HTR-8/SVneo (cell line): ENCODE measurements at regions not wholly inside any gene's neighbourhood (a gene's known extent, or its start where the extent isn't known, plus 50 kb on each side); places are given as distances from the start of the nearest gene placed in this dataset.

Experiments
- DNase-seq: peaks from one replicate; pipeline ENCODE4 v3.0.0; 2011; ENCODE audit warnings: low spot score, mixed read lengths; ENCODE audit not compliant: insufficient read length
- FAIRE-seq: peaks from 2 replicates; lab custom pipeline; 2011; peaks lifted over from hg19 to GRCh38; lab: Jason Lieb, UNC

DNA sequence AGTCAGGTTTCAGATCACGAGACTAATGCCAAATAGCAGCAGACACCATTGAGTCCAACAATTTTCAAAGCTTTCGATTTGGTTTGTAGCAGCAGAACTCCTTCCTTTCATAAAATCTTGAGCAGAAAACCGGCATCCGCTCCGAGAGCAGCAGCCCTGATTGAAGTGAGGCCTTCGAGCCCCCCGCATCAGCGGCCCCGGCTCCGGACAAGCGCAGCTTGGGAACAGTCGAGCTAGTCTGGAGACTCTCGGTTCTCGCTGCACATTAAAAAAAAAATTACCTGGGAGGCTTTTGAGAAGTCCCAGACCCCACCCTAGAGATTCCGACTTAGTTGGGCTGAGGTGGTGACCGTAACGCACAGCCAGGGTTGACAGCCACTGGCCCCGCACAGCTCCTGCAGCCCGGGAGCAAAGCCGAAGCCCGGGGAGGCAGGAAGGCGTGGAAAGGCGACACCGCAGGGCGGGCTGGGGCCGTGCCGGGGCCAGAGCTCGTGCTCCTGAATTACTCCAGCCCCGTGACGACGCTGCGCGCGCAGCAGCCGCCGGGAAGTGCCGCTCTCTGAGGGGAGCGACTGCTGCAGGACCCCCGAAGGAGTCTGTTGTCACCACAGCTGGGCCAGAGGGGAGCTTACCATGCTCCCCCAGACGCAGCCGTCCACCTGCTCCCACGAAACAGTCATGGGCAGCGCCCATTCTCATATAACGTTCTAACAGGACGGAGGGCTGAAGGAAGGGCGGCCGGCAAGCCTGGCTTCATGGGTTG lies 57.8 kb downstream of the SPATA19 start:
- no peak for FAIRE-seq

DNA sequence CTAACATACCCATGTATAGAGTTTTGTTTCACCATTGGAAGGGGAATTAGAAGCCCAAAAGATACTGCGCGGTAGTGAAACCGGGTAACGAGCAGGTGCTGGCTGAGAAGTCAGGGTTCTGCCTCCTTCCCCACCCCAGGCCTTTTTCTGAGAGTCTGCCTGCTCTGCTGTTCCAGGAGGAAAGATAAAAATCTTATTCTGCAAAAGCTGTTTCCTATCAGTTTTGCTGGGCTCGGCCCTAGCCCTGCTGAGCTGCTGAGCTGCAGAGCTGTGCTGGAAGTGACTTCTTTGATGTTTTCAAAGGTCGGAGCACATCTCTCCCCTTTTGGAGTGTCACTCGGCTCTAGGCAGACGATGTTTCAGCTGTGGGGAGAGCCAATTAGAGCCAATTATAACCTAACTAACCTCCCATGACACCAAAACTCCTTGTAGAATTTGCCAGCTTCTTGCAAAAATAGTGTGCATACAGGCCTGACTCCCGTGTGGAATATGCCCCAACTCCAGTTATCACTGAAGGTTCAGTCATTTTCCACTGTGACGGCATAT lies 59.4 kb downstream of the SPATA19 start:
- FAIRE-seq, result no peak
- DNase-seq, result no peak

More for the DNA sequence above, 57.8 kb downstream of the SPATA19 start:
- no peak for DNase-seq

DNA sequence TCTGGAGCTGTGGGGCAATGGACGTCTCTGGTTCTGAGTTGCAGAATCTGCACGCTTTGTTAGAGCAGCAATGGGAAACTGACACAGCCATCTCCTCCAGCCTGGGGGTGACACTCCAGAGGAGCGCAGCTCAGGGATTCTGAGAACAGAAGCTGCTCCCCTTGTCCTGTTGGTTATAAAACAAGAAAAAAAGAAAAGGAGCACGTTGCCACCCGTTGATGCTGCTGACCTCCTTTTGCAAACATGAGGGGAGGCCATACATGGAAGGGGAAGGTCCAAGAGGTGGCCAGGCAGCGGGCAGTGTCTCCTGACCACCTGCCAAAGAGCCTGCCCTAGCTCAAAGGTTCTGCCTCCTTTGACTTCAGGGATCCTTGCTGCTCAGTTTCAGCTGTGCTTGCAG lies 61.0 kb downstream of the SPATA19 start:
- FAIRE-seq, result no peak
- DNase-seq, result no peak

DNA sequence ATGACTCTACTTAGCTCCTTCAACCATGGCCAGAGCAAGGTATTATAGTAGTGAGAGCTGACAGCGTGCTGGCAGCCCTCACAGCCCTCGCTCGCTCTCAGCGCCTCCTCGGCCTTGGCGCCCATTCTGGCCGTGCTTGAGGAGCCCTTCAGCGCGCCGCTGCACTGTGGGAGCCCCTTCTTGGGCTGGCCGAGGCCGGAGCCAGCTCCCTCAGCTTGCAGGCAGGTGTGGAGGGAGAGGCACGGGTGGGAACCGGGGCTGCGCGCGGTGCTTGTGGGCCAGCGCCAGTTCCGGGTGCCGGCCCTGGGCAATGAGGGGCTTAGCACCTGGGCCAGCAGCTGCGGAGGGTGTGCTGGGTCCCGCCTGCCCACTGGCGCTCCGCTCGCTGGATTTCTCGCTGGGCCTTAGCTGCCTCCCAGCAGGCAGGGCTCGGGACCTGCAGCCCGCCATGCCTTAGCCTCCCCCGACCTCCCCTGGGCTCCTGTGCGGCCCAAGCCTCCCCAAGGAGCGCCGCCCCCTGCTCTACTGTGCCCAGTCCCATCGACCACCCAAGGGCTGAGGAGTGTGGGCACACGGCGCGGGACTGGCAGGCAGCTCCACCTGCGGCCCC lies 63.1 kb downstream of the SPATA19 start:
- no peak for FAIRE-seq
- no peak for DNase-seq

DNA sequence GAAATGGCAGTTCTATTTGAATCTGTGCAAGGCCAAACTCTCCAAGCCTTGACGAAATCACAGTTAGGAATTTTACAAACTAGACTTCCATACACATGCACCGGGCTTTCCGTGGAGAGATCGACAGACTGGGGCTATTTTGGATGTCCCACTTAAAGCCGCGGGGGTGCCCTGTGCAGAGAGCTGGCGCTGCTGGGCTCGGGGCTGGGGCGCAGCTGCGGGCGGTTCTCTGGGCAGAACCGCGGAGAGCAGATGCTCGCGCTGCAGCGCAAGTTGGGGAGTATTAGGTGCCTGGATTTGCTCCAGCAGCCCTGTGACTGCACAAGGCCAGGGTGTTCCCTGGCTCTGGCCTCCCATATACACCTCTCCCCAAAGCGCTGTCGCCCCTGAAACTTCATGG lies 67.2 kb downstream of the SPATA19 start:
- no peak for DNase-seq
- FAIRE-seq, result no peak

DNA sequence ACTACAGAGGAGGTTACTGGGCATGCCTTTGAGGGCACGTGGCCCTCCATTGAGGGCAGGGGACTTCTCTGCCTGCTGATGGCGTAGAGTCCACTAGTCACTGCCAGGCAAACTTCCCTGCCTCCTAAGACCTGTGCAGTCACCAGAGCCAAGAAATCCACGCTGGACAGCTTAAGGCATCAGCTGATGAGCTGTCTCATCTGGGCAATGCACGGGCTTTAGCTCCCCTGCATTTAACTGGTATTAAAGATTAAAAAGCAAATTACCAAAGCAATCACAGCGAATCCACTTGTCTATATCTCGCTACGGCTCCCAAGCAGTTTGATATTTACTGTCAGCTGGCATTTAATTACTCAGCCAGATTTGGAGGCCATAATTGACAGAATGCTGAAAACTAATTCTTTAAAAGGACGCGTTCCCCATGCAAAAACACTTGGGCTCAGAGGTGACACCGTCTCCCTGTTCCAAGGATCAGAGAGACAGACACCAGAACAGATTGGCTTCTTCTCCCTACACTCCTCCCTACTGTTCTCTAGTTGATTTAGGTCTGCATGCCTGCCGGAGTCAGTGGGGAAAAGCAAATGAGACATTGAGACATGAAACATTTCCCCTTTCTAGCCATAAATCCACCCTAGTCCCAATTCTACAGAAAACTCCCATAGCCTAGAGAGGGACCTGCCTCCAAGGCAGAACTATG lies 68.5 kb downstream of the SPATA19 start:
- FAIRE-seq (no peak), DNase-seq (no peak)

DNA sequence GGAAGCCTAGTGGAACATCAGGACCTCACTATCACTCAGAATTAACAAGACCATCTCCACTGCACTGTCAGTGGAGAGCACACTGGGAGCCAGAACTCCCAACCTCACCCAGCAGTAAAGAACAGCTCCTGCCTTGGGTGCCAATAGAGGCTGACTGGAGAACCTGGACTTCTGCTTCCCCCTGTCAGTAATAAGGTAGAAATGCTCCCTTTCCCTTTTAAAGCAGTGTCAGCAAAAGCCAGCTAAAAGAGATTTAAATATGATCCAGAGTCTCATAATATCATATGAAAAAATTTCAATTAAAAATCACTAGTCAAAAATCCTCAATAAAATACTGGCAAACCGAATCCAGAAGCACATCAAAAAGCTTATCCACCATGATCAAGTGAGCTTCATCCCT lies 82.8 kb downstream of the SPATA19 start:
- DNase-seq (no peak), FAIRE-seq (no peak)

DNA sequence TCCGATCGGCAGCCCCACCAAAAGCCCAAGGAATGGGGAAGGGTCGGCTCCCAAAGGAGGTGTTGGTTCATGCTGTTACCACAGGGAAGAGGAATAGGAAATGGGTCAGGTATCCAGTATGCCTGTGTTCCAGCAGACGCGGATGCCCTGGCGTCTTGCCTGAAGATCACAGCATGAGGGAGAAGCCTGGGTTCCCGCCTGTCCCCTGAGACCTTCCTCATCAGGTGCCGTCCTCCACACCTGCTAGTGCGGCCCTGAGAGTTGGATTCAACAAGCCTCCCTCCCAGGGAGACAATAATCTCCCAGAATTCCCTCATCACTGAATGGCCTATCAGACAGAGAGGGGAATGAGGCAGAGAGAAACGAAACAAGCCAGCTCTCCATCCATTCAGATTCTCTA lies 92.2 kb downstream of the SPATA19 start:
- DNase-seq (no peak), FAIRE-seq (no peak)

DNA sequence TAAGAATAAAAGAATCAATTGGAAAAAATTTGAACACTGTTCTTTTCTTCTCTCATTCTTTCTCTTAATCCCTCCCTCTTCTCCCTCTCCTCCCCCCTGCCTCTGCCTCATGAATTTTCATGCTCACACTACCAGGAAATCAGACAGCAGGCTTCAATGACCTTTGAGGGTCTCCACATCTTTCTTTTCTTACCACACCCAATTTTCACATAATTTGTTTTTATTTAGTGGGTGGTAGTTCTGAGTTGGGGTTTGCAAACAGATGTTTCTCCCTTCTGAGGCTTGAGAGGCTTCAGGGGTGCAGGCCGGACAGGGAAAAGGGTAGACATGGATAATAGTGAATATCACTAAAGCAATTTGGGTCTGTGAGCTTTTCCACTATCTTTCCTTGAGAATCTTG lies 95.5 kb downstream of the SPATA19 start:
- DNase-seq, result no peak
- FAIRE-seq, result no peak

DNA sequence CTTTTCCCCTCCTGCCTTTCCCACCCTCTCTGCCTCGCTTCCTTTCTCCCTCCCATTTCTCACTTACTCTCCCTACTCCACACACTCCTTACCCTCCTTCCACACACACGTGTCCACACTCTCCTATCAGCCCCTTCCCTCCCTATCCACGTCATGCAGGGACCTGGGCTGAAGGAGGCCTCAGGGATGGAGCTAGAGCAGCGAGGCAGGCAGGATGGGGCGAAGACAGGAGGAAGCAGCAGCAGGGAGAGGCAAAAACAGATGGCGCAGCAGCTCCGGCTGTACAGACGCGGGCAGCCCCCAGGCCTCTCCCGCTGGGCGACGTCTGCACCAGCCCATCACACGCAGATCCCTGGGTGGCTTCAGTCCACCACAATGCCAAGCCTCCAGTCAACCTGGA lies 97.9 kb downstream of the SPATA19 start:
- no peak for FAIRE-seq
- DNase-seq, result no peak

DNA sequence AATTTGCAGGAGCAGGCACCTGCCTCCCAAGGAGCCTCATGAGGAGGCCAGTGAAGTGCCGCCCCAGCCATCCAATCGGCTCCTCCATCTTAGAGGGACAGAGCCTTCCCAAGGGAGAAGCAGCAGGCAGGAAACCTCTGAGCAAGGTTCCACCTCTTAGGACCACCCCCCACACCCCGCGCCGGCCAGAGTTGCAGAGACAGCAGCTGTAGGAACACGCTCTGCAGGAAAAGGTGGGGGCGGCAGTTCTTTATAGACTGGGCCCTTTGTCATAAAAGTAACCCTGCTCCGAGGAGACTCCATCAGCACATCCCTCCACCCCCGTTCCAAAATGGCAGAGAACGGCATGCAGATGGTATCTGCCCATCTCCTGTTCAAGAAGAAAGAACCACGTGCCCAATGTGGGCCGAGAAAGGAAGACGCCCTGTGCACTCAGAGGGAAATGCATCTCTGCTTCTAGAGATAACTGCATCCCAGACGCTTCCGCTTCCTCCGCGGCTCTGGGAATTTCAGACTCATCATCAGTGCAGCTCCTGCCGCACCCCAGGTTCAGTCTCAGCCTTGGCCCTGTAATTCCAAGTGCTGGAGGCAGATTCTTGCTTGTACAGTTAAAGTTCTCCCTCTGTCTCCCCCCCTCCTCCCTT lies 98.5 kb downstream of the SPATA19 start:
- DNase-seq (no peak), FAIRE-seq (no peak)

DNA sequence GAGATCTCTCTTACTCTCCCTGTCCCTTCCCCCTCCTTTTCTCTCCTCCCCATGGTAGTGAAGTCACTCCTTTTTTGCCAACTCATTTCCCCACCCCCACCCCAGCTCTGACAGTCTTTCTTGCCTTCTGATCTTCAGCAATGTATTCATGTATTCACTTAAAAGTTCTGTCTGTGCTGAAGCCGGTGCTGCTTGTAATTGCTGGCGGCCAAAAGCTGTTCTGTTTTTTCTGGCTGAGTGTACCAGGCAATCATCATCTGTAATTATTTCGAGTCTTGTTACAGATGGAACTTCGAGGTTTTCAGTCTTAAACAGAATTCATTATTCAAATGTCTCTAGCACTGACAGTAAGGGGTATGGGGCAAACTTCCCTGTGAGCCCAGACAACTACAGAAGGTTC lies 99.5 kb downstream of the SPATA19 start:
- FAIRE-seq (no peak), DNase-seq (no peak)

DNA sequence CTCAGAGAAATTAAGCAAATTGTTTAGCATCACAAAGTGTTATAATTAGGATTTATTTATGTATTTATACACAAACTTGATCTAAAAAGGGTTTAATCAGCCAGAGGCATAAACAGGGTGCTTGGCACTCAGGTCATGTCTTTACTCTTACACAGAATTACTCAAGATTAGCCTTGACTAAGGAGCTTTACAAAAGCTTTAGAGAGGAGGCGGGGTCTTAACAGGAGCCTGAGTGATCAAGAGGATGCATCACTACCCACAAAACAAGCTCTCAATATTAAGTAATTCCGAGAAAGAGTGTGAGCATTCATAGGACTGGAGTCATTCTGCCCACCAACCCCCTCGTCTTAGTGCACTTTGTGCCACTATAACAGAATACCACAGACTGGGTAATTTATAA lies 103.0 kb downstream of the SPATA19 start:
- FAIRE-seq, result no peak

DNA sequence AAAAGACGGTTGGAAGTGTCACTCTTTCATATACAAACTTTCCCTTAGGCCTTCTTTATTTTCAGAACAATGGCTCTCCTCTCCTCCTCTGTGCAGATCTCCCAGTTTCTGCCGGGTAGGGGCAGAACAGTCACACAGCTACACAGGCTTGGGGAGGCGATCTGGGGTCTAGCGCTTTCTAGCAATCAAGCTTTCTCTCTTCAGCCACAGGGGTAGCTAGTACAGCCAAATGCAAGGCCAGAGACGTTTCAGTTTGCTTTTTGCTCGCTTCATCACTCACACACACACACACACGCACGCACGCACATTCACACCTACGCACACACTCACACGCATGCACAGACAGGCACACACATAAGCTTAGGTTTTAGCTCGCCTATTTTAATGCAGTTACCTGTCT lies 104.3 kb downstream of the SPATA19 start:
- no peak for FAIRE-seq

More for the DNA sequence above, 103.0 kb downstream of the SPATA19 start:
- DNase-seq, result no peak

DNA sequence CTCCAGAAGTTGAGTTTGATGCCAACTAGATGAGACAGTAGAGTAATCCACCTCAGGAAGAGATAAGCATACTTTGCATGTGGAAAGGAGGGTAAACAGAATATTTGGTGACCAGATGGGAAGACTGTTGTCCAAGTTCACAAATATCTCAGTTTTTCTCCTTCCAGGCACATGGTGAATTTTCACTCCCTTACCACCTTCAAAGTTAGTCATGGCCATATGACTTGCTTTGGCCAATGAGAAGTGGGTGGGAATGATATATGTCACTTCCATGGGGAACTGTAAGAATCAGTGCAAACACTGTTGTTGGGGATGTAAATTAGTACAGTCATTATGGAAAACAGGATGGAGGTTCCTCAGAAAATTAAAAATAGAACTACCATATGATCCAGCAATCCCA lies 105.8 kb downstream of the SPATA19 start:
- FAIRE-seq, result no peak
- DNase-seq, result no peak

More for the DNA sequence above, 104.3 kb downstream of the SPATA19 start:
- DNase-seq, result no peak

DNA sequence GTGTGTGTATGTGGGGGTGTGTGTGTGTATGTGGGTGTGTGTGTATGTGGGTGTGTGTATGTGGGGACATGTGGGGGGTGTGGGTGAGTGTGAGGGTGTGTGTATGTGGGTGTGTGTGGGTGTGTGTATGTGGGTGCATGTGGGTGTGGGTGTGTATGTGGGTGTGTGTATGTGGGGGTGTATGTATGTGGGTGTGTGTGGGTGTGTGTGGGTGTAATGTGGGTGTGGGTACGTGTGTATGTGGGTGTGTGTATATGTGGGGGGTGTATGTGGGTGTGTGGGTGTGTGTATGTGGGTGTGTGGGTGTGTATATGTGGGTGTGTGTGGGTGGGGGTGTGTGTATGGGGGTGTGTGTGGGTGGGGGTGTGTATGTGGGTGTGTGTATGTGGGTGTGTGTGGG lies 106.7 kb downstream of the SPATA19 start:
- no peak for FAIRE-seq
- DNase-seq, result no peak

DNA sequence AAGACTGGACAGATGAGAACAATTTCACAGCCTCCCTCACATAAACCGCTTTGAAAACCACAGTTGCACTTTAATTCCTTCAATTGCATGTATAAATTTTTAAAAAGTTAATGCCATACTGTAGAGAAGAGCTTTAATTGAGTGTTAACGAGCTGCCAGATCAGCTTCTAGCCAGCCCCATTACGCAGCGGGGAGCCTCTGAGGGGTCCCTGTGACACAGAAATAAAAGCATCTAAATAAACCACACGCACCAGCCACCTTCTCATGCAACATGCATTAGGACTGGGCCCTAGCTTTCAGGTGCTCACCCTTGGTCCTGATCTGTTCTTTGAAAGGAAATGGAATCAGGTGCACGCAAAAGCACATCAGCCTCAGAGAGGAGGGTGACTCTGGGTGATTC lies 111.7 kb downstream of the SPATA19 start:
- FAIRE-seq (no peak), DNase-seq (no peak)

DNA sequence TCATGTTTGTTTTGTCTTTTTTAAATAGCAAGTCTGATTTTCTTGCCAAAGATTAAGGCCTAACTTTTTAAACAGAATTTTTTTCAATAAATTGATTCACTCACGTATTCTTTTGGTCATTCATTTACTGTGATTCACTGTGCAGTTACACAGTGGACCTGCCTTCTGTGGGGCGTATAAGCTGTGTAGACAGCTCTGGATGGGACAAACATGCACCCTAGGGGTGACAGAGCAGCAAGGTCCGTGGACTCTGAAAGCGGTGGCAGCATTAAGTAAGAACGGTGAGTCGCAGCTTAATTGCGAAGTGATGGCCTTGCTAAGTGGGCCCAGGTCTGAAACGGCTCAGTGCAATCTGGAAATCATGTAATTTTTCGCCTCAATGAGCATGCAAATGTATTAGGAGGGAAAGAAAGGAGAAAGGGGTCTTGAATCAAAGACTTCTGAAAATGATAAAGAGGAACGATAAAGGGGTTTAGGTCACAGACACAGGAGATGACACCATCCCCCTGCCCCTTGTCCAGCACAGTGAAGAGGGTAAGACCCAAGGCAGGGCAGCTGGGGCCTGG lies 113.1 kb downstream of the SPATA19 start:
- FAIRE-seq (no peak), DNase-seq (no peak)

DNA sequence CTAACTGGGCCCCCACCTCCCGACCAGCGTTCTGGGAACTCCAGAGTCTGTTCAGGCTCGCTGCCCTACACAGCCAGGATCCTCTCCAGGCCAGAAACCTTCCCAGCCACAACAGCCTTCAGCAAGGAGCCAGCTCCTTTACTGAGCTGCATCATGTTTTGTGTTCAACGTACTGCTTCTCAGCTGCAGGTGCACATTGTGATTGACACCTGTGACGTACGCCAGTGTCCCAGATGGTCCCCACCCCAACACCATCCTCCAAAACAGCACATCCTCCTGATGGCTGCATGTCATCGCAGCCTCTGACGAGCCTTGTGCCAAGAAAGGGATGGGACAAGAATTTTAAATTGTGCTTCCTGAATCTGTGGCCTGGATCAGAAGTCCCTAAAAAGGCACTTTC lies 117.5 kb downstream of the SPATA19 start:
- no peak for FAIRE-seq

DNA sequence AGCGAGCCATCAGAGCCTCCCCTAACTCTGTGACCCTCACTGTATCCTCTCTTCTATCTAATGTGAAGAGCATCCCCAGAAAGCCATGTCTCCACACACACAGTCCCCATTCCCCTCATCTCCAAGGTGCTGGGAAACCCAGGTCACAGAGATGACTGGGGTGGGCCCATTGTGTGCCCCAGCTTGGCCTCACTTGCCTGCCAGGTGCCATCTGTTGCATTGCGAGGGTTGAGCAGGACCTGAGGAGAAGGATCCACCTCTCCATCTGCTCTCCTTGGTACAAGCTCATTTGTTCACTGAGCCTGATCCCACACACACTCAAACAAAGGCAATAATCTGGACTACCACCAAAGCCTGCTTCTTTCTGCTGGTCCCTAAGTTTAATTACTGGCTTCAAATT lies 118.8 kb downstream of the SPATA19 start:
- no peak for FAIRE-seq
- no peak for DNase-seq

More for the DNA sequence above, 117.5 kb downstream of the SPATA19 start:
- DNase-seq, result no peak
